Kidney (tissue), 13 donors: ENCODE measurements at regions not wholly inside any gene's neighbourhood (a gene's known extent, or its start where the extent isn't known, plus 50 kb on each side); places are given as distances from the start of the nearest gene placed in this dataset.

Source experiments
- DNase-seq, 5 donors: peaks; one replicate each; pipeline ENCODE4 v3.0.0-alpha.2; 2013 to 2020
- FAIRE-seq: peaks from 2 replicates; lab custom pipeline; 2012; peaks lifted over from hg19 to GRCh38; lab: Jason Lieb, UNC
- H3K27ac ChIP-seq, 2 donors: one replicate each; pipeline ENCODE4 v1.7.0; 2013; ENCODE audit warnings: low read depth in 2 of 2, low read length in 2 of 2, inconsistent platforms in 1 of 2
- H3K27me3 ChIP-seq: one replicate; pipeline ENCODE4 v1.7.1; 2013; ENCODE audit warnings: low read length, inconsistent platforms; ENCODE audit not compliant: control insufficient read depth, insufficient read depth
- H3K36me3 ChIP-seq, 3 donors: one replicate each; pipeline versions ENCODE4 v1.7.0 to v1.7.1; 2013; ENCODE audit warnings: low read length in 3 of 3, control low read depth in 1 of 3, inconsistent platforms in 1 of 3; ENCODE audit not compliant: insufficient read depth in 3 of 3, control insufficient read depth in 2 of 3
- H3K4me1 ChIP-seq, 3 donors: one replicate each; pipeline versions ENCODE4 v1.7.0 to v1.7.1; 2013; ENCODE audit warnings: low read length in 3 of 3, inconsistent platforms in 1 of 3, low read depth in 1 of 3; ENCODE audit not compliant: control insufficient read depth in 2 of 3, insufficient read depth in 2 of 3
- H3K4me3 ChIP-seq, 3 donors: one replicate each; pipeline versions ENCODE4 v1.7.0 to v1.8.1; 2013; ENCODE audit warnings: low read length in 3 of 3, control low read depth in 1 of 3, inconsistent platforms in 1 of 3
- H3K9ac ChIP-seq, 3 donors: one replicate each; pipeline versions ENCODE4 v1.7.0 to v1.7.1; 2013; ENCODE audit warnings: low read length in 3 of 3, control low read depth in 1 of 3, inconsistent platforms in 1 of 3
- H3K9me3 ChIP-seq, 3 donors: one replicate each; pipeline versions ENCODE4 v1.7.0 to v1.7.1; 2013; ENCODE audit warnings: low read length in 3 of 3, control low read depth in 1 of 3, inconsistent platforms in 1 of 3; ENCODE audit not compliant: control insufficient read depth in 2 of 3, insufficient read depth in 1 of 3
- intact Hi-C: fragments of 100-400 bp; cut with DNase I; formaldehyde crosslinking; loops from one replicate; pipeline ENCODE4 v1.11.1; 2022
- TF ChIP-seq, protein P1 (sequence below): IDR thresholded peaks from 3 replicates; pipeline ENCODE4 v1.5.1; 2012; ENCODE audit warnings: mild to moderate bottlenecking, moderate library complexity, borderline replicate concordance; ENCODE audit not compliant: insufficient read depth; ENCODE audit errors: extremely low read depth
- donor health status: control.
- donor health status: control.
- donor health status: control.
- donor health status: control.
- donor health status: control.
- donor health status: DM: yes; HTN: yes; CAD: no.
- donor health status: Normal renal cell carcinoma (clear cell type).

DNA sequence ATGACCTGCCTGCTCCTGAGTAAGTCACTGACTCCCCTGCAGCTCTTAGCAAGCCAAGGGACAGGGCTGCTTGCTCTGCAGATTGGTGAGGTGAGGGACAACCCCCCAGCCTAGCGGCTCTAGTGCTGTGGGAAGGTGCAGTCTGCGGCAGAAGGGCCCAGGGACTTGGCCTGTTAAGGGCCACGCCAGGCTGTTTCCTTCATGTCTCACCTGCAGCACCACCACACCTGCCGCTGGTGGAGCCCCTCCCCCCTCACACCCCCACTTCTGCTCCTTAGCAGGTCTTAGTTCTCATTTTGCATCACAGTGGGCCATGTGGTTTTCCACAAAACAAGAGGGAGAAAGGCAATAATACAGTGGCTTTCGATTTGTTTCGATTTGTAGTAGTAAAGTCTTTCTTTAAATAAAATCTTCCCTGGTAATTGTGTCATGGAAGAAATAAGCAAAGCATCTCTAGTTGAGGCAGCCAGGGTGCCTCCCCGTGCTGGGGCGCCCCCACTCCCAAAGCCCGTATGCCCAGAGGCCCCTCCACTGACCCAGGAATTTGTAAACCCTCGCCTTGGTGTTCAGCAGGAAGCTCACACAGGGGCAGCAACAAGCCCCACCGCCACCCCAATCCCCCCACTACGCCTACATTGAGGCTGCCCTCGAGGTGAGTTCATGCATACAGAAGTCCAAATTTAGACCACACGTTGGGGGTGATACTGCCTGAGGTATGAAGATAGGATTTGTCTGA, 86.5 kb upstream of the CLDN5 start:
- Histone ChIP-seq H3K27ac (no peak overlapping the region), H3K4me3 (no peak overlapping the region), H3K36me3 (no peaks in the 10 kb centered on the region), H3K9me3 (no peaks in the 10 kb centered on the region), H3K27me3 (peaks cover 3% of the 10 kb centered on the region), H3K4me1 (no peaks in the 10 kb centered on the region), H3K9ac (no peak overlapping the region)
- TF ChIP-seq, protein P1, sequence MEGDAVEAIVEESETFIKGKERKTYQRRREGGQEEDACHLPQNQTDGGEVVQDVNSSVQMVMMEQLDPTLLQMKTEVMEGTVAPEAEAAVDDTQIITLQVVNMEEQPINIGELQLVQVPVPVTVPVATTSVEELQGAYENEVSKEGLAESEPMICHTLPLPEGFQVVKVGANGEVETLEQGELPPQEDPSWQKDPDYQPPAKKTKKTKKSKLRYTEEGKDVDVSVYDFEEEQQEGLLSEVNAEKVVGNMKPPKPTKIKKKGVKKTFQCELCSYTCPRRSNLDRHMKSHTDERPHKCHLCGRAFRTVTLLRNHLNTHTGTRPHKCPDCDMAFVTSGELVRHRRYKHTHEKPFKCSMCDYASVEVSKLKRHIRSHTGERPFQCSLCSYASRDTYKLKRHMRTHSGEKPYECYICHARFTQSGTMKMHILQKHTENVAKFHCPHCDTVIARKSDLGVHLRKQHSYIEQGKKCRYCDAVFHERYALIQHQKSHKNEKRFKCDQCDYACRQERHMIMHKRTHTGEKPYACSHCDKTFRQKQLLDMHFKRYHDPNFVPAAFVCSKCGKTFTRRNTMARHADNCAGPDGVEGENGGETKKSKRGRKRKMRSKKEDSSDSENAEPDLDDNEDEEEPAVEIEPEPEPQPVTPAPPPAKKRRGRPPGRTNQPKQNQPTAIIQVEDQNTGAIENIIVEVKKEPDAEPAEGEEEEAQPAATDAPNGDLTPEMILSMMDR, result no peak
- intact Hi-C loops, result no loop called here
- no peak for DNase-seq
- FAIRE-seq, result no peak

DNA sequence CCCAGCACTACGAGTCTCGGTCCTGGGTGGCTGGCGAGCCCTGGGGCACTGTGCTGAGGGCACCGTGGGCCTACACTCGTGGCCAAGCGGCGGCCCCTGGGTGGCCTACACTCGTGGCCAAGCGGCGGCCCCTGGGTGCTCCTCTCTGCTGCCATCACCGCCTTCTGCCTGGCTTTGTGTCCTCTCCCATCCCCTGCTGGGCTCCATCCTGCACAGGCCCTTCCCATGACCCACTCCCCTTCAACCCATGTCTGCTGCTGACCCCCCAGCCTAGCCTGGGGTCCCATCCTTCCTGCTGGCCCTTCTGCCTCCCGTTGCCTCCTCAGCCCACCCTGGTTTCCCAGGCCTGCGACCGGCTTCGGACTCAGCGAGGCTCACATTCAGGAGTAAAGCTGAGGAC, 87.4 kb upstream of the CLDN5 start:
- no peak for FAIRE-seq
- no peak overlapping the region for H3K27ac ChIP-seq
- no peak for DNase-seq
- peaks cover 3% of the 10 kb centered on the region for H3K27me3 ChIP-seq
- no peaks in the 10 kb centered on the region for H3K9me3 ChIP-seq
- H3K36me3 ChIP-seq, result no peaks in the 10 kb centered on the region
- no peak overlapping the region for H3K4me3 ChIP-seq
- no peaks in the 10 kb centered on the region for H3K4me1 ChIP-seq
- H3K9ac ChIP-seq, result no peak overlapping the region
- intact Hi-C loops, result no loop called here
- TF ChIP-seq, protein P1, result no peak

DNA sequence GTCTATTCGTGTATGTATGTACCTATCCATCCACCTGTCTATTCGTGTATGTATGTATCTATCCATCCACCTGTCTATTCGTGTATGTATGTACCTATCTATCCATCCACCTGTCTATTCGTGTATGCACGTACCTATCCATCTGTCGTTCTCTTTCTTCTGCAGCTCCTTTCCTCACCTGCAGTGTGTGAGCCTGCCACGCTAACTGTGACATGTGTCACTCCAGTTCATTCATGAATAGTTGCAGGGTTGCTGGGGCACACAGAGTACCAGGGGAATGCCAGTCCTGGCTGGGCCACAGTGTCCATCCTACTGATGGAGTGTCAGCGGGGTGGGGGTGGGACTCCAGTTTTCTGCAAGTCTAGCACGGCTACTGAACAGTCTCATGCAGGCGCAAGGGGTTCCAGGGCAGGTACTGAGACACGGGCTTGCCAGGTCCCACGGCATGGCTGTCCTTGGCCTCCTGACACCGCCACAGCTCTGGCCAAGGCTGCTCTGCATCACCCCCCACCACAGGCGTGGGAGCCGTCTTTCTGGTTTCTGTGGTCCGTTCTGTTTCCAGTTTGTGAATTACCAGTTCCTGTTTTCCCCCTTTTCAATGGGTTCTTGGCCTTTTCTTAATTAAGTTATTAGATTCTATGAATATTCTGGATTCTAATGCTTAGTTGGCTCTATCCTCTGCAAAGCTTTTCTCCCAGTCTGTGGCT, 88.8 kb upstream of the CLDN5 start:
- TF ChIP-seq, protein P1, result no peak
- no peaks in the 10 kb centered on the region for H3K4me1 ChIP-seq
- no peak overlapping the region for H3K4me3 ChIP-seq
- no peak overlapping the region for H3K27ac ChIP-seq
- no peak for DNase-seq
- H3K9me3 ChIP-seq, result no peaks in the 10 kb centered on the region
- H3K36me3 ChIP-seq, result no peaks in the 10 kb centered on the region
- no peak overlapping the region for H3K9ac ChIP-seq
- FAIRE-seq, result no peak
- no peaks in the 10 kb centered on the region for H3K27me3 ChIP-seq
- intact Hi-C loops, result no loop called here
